ENCODE measurements at regions not wholly inside any gene's neighbourhood (a gene's known extent, or its start where the extent isn't known, plus 50 kb on each side); places are given as distances from the start of the nearest gene placed in this dataset.

GRCh38 chr4:13284932-13285331 lies 199.2 kb downstream of the RAB28 start:
- no peak for DNase-seq (ENCODE audit: extremely low spot score)
- TF ChIP-seq CTCF (IDR thresholded peaks at IDR 0.05; ENCODE audit: control extremely low read depth, extremely low read depth, low read depth, missing control alignments): no peak
- ChIA-PET POLR2A (no interaction called here), CTCF (no interaction called here)

GRCh38 chr4:13276357-13276756 lies 207.8 kb downstream of the RAB28 start:
- CTCF ChIA-PET: no interaction called here
- POLR2A ChIA-PET: no interaction called here
- DNase-seq (ENCODE audit: extremely low spot score): no peak
- TF ChIP-seq CTCF (IDR thresholded peaks at IDR 0.05; ENCODE audit: control extremely low read depth, extremely low read depth, low read depth, missing control alignments): no peak

- ChIA-PET POLR2A (no interaction called here), CTCF (no interaction called here)
- no peak for TF ChIP-seq CTCF (IDR thresholded peaks at IDR 0.05; ENCODE audit: control extremely low read depth, extremely low read depth, low read depth, missing control alignments)
- no peak for DNase-seq (ENCODE audit: extremely low spot score)
Observed at GRCh38 chr4:13268703-13269102, 215.4 kb downstream of the RAB28 start.

- no peak for DNase-seq (ENCODE audit: extremely low spot score)
- ChIA-PET CTCF (interaction anchor here (1.4 kb wide), 1 partner anchor 16 kb away, joined by 3 read pairs; no protein-coding TSS in a partner anchor), POLR2A (no interaction called here)
- no peak for TF ChIP-seq CTCF (IDR thresholded peaks at IDR 0.05; ENCODE audit: control extremely low read depth, extremely low read depth, low read depth, missing control alignments)
Observed at GRCh38 chr4:13268165-13268564, 216.0 kb downstream of the RAB28 start.

- CTCF ChIA-PET: interaction anchor here (1.2 to 1.4 kb wide), 2 partner anchors 15 kb away, joined by 3 to 4 read pairs; no protein-coding TSS in a partner anchor
- POLR2A ChIA-PET: no interaction called here
- no peak for DNase-seq (ENCODE audit: extremely low spot score)
Observed at GRCh38 chr4:13267091-13267490, 217.0 kb downstream of the RAB28 start.

GRCh38 chr4:13266687-13267086 lies 217.5 kb downstream of the RAB28 start:
- no peak for DNase-seq (ENCODE audit: extremely low spot score)
- POLR2A ChIA-PET: no interaction called here
- CTCF ChIA-PET: interaction anchor here (1.2 to 1.4 kb wide), 2 partner anchors 15 to 16 kb away, joined by 3 to 4 read pairs; no protein-coding TSS in a partner anchor
- no peak for TF ChIP-seq CTCF (IDR thresholded peaks at IDR 0.05; ENCODE audit: control extremely low read depth, extremely low read depth, low read depth, missing control alignments)

More at GRCh38 chr4:13267091-13267490, 217.0 kb downstream of the RAB28 start:
- no peak for TF ChIP-seq CTCF (IDR thresholded peaks at IDR 0.05; ENCODE audit: control extremely low read depth, extremely low read depth, low read depth, missing control alignments)
